Activated CD4-positive, alpha-beta T cell treated with anti-CD3 and anti-CD28 coated beads for 36 hours (primary cell): ENCODE measurements at regions not wholly inside any gene's neighbourhood (a gene's known extent, or its start where the extent isn't known, plus 50 kb on each side); places are given as distances from the start of the nearest gene placed in this dataset.
"Not testable (repeated sequence)": the region's sequence is repeated elsewhere in the genome, so short reads cannot be mapped to it uniquely, and the experiment has no call there.

ENCODE experiments used
- ATAC-seq: fragments of 200-7000 bp; cut with Tn5 transposase; one replicate; pipeline ENCODE4 v1.10.0; 2021; ENCODE audit warnings: mild to moderate bottlenecking, moderate library complexity
- CTCF ChIA-PET: fragments of 350-600 bp; sonication (Branson Sonifier 250); formaldehyde crosslinking; loops from one replicate; lab custom pipeline; 2021; ENCODE audit warnings: antibody characterized with exemption; lab: Charles Lee
- POLR2A ChIA-PET: fragments of 350-600 bp; sonication (Branson Sonifier 250); formaldehyde crosslinking; loops from one replicate; lab custom pipeline; 2021; ENCODE audit warnings: antibody characterized with exemption, inconsistent platforms; lab: Charles Lee
- DNase-seq: peaks from one replicate; pipeline ENCODE4 v3.0.0-alpha.2; 2020
- H3K27ac Mint-ChIP-seq: one replicate; pipeline ENCODE4 v1.8.0; 2021; ENCODE audit warnings: mixed read lengths
- H3K27me3 Mint-ChIP-seq: one replicate; pipeline ENCODE4 v1.8.0; 2021; ENCODE audit warnings: mixed read lengths
- H3K36me3 Mint-ChIP-seq: one replicate; pipeline ENCODE4 v1.8.0; 2021; ENCODE audit warnings: low read depth, mixed read lengths
- H3K4me1 Mint-ChIP-seq: one replicate; pipeline ENCODE4 v1.8.0; 2021; ENCODE audit warnings: mixed read lengths
- H3K4me3 Mint-ChIP-seq: one replicate; pipeline ENCODE4 v1.8.0; 2021; ENCODE audit warnings: mild to moderate bottlenecking, moderate library complexity, mixed read lengths
- H3K9me3 Mint-ChIP-seq: one replicate; pipeline ENCODE4 v1.8.0; 2021; ENCODE audit warnings: low read depth, mixed read lengths
- intact Hi-C, 2 experiments: fragments of 100-400 bp; cut with DNase I in 1 of 2; cut with micrococcal nuclease in 1 of 2; formaldehyde crosslinking; loops; one replicate each; pipeline versions ENCODE4 v1.14.2 to v1.15.1; 2022 to 2024; cut with DNase I, micrococcal nuclease

DNA sequence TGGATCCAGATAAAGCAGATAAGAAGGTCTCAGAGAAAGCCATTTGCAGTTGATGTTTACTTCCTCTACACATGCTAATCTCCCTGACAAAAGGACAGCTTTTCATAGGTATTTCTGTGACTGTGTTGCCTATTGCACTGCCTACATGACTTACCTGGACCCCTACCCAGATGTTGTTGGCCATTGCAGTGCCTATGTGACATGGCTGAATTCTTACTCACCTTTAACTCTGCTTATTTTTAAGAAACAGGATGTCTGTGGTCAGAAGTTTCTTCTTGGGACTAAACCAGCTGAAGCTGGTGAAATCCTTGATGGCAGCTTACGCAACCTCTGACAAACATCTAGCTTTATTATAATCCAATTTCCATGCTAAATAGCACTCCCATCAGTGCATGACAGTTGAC is 50.7 kb downstream of the PPIAL4D start:
- CTCF ChIA-PET, H3K9me3 Mint-ChIP-seq, H3K36me3 Mint-ChIP-seq, H3K4me3 Mint-ChIP-seq, POLR2A ChIA-PET, intact Hi-C loops, H3K27me3 Mint-ChIP-seq: not testable (repeated sequence)
- peaks cover 12% of the 10 kb centered on the region for H3K4me1 Mint-ChIP-seq
- H3K27ac Mint-ChIP-seq = peak overlapping the region; percentile 63
- peak; percentile 85 for ATAC-seq
- peak; percentile 36 for DNase-seq

DNA sequence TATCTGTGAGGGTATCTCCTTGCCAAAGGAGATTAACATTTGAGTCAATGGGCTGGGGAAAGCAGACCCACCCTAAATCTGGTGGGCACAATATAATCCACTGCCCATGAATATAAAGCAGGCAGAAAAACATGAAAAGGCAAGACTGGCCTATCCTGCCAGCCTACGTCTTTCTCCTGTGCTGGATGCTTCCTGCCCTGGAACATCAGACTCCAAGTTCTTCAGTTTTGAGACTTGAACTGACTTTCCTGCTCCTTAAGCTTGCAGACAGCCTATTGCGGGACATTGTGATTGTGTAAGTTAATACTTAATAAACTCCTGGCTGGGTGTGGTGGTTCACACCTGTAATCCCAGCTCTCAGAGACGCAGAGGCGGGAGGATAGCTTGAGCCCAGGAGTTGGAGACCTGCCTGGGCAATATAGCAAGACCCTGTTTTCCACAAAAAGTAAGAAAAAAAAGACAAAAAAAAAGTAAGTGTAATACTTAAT is 52.4 kb downstream of the PPIAL4D start:
- H3K36me3 Mint-ChIP-seq, CTCF ChIA-PET, ATAC-seq, DNase-seq, H3K9me3 Mint-ChIP-seq, intact Hi-C loops, H3K27me3 Mint-ChIP-seq, POLR2A ChIA-PET: not testable (repeated sequence)
- H3K4me1 Mint-ChIP-seq = peaks cover 11% of the 10 kb centered on the region
- H3K27ac Mint-ChIP-seq = peak overlapping the region; percentile 90
- H3K4me3 Mint-ChIP-seq = peak overlapping the region; percentile 34

DNA sequence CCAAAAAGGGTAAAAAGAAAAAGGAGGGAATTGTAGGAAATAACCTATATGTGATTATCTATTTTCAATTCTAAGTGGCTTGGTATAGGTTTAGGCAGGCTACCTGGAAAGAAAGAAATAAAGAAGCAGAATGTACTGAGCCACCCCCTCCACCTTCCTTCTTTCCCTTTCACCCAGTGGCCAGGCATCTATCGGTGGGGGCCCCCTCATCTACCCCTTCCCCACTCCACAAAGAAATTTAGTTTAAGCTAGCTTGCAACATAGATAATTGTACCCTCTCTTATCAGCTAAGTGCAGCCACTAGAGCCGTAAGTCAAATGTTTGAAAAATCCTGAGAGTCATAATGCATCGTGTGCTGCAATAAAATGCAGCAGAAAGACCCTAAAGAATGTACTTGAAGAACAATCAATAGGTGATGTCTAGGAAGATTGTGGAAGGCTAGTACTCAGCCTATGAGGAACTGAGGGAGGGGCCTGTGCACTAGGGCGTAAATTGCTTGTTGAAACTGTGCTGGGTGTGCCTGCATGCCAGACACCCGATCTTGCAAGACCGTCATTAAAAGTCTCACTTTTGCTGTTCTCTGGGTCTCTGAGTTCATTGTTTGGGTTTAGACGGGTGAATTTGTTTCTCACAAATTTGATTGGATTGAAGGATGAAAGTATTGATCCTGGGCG is 53.0 kb downstream of the PPIAL4D start:
- ATAC-seq = peak; percentile 34

DNA sequence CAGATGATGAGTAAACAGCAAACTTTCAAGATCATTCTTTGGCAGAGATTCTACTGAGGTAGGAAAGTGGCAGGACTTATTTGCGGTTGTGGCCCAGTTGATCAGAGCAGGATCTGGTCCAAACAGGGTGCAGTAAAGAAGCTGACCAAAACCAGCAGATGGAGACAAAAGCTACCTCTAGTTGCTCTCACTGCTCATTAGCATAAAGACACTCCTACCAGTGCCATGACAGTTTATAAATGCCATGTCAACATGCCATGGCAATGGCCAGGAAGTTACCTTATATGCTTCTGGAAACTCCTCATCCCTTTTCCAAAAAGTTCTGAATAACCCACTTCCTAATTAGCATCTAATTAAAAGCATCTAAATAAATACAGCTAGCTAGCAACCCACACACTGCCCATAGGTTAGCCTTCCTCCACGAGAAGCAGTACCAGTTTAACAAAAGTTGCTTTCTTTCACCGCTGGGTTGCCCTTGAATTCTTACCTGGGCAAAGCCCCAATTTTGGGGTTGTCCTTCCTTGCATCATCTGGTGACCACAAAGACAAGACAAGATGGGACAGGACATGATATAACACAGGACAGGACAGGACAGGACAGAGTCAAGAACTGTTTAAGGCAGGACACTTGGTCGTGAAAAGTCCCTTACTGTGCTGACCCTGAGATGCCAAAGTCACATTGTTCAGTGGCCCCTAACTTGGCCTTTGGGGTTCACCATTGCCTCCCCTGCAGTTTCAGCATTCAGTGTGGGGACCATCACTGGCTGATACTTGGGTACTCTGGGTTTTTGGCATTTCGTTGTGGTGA is 59.2 kb downstream of the PPIAL4D start:
- H3K4me1 Mint-ChIP-seq, DNase-seq, H3K27me3 Mint-ChIP-seq, CTCF ChIA-PET, intact Hi-C loops, H3K36me3 Mint-ChIP-seq, H3K4me3 Mint-ChIP-seq, POLR2A ChIA-PET, H3K9me3 Mint-ChIP-seq: not testable (repeated sequence)
- peak; percentile 93 for ATAC-seq
- peak overlapping the region; percentile 58 for H3K27ac Mint-ChIP-seq

More for the DNA sequence above, 53.0 kb downstream of the PPIAL4D start:
- H3K27ac Mint-ChIP-seq = peak overlapping the region; percentile 90
- intact Hi-C loops, H3K4me1 Mint-ChIP-seq, CTCF ChIA-PET, H3K36me3 Mint-ChIP-seq, POLR2A ChIA-PET, H3K9me3 Mint-ChIP-seq, H3K27me3 Mint-ChIP-seq: not testable (repeated sequence)
- peak; percentile 32 for DNase-seq
- H3K4me3 Mint-ChIP-seq = peak overlapping the region; percentile 34

DNA sequence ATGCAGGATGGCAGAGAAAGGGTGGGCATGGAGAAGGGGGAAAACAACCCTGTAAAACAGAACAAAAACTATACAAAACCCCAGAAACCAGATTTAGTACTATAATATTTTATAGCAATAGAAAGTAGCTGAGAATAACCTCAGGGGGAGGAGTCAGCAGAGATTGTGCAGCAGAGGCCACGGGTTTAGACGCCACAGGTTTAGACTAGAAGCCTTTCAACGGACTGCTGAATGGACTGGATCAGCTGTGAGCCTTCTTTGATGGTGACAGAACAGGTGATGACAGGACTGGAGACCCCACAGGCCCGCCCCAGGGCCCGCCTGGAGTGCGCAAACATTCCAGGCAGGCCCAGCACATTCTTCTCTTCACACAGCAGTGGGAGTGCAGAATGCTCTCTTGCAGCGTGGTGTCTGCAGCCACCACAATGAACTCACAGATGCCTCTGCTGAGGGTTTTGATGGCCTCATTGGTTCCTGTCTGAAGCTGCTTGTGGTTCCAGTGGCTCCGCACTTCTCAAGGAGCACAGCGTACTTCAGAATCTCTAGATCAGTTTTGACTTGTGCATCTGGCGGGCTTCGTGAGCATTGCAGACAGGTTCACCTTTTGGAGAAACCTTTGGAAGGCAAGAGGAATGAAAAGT is 65.6 kb downstream of the PPIAL4D start:
- DNase-seq = peak; percentile 44
- POLR2A ChIA-PET, intact Hi-C loops, H3K27ac Mint-ChIP-seq, H3K9me3 Mint-ChIP-seq, H3K4me3 Mint-ChIP-seq, CTCF ChIA-PET, H3K36me3 Mint-ChIP-seq, H3K4me1 Mint-ChIP-seq, H3K27me3 Mint-ChIP-seq: not testable (repeated sequence)
- peak; percentile 79 for ATAC-seq

DNA sequence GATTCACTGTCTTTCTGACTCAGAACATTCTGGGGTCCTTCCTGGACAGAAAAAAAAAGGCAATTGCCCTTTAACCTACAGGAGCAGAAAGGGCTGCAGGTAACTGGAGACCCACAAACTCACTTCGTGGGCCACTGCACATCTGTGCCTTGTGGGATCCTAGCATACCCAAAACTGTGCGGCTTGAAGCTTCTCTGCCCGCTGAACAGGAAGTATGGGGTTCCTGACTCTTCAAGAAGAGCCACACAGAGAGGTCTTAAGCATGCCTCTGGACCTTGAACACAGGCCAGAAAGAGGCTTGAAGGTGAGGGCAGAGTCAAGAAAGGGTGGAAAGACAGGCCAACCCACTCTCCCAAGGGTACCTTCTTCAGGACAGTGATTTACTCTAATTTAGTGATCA is 67.6 kb downstream of the PPIAL4D start:
- ATAC-seq, H3K36me3 Mint-ChIP-seq: not testable (repeated sequence)
- peak overlapping the region; percentile 58 for H3K27ac Mint-ChIP-seq

DNA sequence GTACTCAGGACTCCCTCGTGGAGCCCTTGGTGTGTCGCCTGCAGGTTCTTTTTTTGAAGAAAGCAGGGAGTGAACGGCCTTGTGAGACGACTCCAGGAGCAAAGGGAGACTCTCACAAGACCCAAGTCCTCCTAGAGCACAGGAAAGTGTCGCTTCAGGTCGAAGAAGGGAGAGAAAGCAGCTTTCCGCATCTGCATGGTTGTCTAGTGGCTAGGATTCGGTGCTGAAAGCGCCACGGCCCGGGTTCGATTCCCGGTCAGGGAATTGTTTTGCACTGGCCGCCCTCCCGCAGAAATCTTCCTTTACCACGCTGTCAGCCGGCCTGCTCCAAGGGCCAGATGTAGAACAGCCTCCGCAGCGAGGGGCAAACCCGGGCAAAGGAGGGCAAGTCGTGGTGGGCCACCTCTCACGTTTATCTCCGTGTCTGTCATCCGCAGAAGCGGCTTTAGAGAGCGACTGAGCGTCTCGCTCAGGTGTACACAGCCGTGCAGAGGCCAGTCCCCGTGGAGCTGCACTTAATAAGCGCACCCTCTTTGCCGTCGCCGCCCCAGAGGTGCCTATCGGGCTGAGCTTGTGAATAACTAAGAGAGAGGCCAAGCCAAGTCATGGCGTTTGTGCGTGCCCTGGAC is 72.6 kb downstream of the FAM72D start:
- intact Hi-C loops, H3K27me3 Mint-ChIP-seq, H3K4me1 Mint-ChIP-seq, H3K9me3 Mint-ChIP-seq, CTCF ChIA-PET, H3K36me3 Mint-ChIP-seq, H3K27ac Mint-ChIP-seq, POLR2A ChIA-PET: not testable (repeated sequence)
- peak; percentile 58 for ATAC-seq
- H3K4me3 Mint-ChIP-seq = peak overlapping the region; percentile 16
- DNase-seq = peak; percentile 15

More for the DNA sequence above, 67.6 kb downstream of the PPIAL4D start:
- DNase-seq, H3K9me3 Mint-ChIP-seq, CTCF ChIA-PET, POLR2A ChIA-PET, intact Hi-C loops, H3K4me3 Mint-ChIP-seq, H3K27me3 Mint-ChIP-seq, H3K4me1 Mint-ChIP-seq: not testable (repeated sequence)

DNA sequence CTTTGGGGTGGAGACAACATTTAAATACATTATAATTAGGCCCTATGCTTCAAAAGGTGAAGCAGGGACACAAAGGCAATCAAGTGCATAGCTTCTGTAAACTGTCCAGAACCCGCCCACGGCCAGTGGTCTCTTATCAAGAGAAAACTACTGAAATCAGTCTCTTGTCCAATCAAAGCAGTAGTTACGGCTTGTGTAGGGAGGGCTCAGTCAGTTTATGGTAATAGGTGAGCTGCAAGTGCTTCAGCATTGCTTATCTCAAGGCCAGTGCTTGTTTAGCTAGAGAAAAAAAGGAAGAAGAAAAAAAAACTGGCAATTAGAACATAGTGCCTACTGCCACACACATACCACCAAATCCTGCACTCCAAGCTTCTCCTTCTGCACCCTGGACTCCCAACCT is 68.6 kb downstream of the FAM72D start:
- ATAC-seq, intact Hi-C loops, POLR2A ChIA-PET, H3K36me3 Mint-ChIP-seq, CTCF ChIA-PET, H3K27ac Mint-ChIP-seq, H3K9me3 Mint-ChIP-seq, H3K27me3 Mint-ChIP-seq, DNase-seq, H3K4me1 Mint-ChIP-seq, H3K4me3 Mint-ChIP-seq: not testable (repeated sequence)
